Activated CD8-positive, alpha-beta memory T cell treated with anti-CD3 and anti-CD28 coated beads, Interleukin-2, amount 10 ng/mL, durations not matched to agents 7 days and 5 days (primary cell): ENCODE measurements at regions not wholly inside any gene's neighbourhood (a gene's known extent, or its start where the extent isn't known, plus 50 kb on each side); places are given as distances from the start of the nearest gene placed in this dataset.

Source experiments
- ATAC-seq: fragments of 150-1000 bp; cut with Tn5 transposase; one replicate; pipeline ENCODE4 v1.10.0; 2021; ENCODE audit warnings: moderate library complexity
- CTCF ChIA-PET: fragments of 350-600 bp; sonication (Branson Sonifier 250); formaldehyde crosslinking; loops from one replicate; lab custom pipeline; 2021; ENCODE audit warnings: antibody characterized with exemption; lab: Charles Lee
- DNase-seq: peaks from one replicate; pipeline ENCODE4 v3.0.0-alpha.2; 2020
- H3K27ac Mint-ChIP-seq: one replicate; pipeline ENCODE4 v1.8.0; 2021; ENCODE audit warnings: mild to moderate bottlenecking, mixed read lengths
- H3K27me3 Mint-ChIP-seq: one replicate; pipeline ENCODE4 v1.8.0; 2021; ENCODE audit warnings: mixed read lengths
- H3K36me3 Mint-ChIP-seq: one replicate; pipeline ENCODE4 v1.8.0; 2021; ENCODE audit warnings: mild to moderate bottlenecking, mixed read lengths
- H3K4me1 Mint-ChIP-seq: one replicate; pipeline ENCODE4 v1.8.0; 2021; ENCODE audit warnings: mixed read lengths
- H3K4me3 Mint-ChIP-seq: one replicate; pipeline ENCODE4 v1.8.0; 2021; ENCODE audit warnings: mild to moderate bottlenecking, moderate library complexity, mixed read lengths
- H3K9me3 Mint-ChIP-seq: one replicate; pipeline ENCODE4 v1.8.0; 2022; ENCODE audit warnings: low read depth, mixed read lengths

DNA sequence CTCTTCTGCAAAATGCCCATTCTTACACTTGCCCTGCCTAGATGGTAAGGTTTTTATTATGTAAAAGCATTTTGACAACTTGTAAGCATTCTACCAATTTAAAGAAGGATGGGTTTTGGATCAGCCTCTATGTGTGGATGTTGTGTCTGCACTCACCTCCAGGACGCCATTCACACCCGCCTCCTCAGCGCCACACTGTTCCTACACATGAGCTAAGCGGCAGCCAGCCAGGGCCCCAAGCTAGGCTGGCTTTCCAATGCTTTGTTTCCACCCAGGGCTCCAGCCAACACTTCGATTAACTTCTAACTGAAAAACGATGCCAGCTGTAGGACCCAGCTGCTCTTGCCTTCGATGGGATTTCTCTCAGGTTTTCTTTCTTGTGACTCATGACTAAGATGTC, 73.3 kb upstream of the FZD7 start:
- H3K27ac Mint-ChIP-seq: no peak overlapping the region
- H3K27me3 Mint-ChIP-seq: peaks cover 5% of the 10 kb centered on the region
- no peaks in the 10 kb centered on the region for H3K4me1 Mint-ChIP-seq
- no peaks in the 10 kb centered on the region for H3K9me3 Mint-ChIP-seq
- H3K36me3 Mint-ChIP-seq: no peaks in the 10 kb centered on the region
- ATAC-seq: no peak
- H3K4me3 Mint-ChIP-seq: no peak overlapping the region
- no peak for DNase-seq
- CTCF ChIA-PET: no interaction called here

DNA sequence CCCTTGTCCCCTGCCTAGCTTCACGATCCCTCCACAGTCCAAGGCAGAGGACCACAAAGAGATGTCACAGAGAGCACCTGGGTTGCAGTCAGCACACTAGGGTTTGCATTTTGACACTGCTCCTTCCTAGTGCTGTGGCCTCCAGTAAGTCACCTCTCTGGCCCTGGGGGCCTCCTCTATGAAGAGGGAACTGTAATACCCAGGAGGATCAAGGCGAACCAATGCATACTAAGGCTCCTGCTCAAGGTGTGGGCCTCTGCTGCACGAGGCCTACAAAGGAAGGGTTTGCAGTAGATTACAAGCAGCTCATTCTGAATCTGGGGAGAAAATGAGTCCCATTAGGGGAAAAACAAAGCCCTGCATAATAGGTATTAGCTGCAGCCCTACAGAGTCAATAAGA, 72.3 kb upstream of the FZD7 start:
- CTCF ChIA-PET: no interaction called here
- Mint-ChIP-seq H3K27ac (no peak overlapping the region), H3K4me1 (no peaks in the 10 kb centered on the region), H3K27me3 (peaks cover 5% of the 10 kb centered on the region), H3K36me3 (no peaks in the 10 kb centered on the region), H3K4me3 (no peak overlapping the region), H3K9me3 (no peaks in the 10 kb centered on the region)
- DNase-seq: no peak
- ATAC-seq: no peak

DNA sequence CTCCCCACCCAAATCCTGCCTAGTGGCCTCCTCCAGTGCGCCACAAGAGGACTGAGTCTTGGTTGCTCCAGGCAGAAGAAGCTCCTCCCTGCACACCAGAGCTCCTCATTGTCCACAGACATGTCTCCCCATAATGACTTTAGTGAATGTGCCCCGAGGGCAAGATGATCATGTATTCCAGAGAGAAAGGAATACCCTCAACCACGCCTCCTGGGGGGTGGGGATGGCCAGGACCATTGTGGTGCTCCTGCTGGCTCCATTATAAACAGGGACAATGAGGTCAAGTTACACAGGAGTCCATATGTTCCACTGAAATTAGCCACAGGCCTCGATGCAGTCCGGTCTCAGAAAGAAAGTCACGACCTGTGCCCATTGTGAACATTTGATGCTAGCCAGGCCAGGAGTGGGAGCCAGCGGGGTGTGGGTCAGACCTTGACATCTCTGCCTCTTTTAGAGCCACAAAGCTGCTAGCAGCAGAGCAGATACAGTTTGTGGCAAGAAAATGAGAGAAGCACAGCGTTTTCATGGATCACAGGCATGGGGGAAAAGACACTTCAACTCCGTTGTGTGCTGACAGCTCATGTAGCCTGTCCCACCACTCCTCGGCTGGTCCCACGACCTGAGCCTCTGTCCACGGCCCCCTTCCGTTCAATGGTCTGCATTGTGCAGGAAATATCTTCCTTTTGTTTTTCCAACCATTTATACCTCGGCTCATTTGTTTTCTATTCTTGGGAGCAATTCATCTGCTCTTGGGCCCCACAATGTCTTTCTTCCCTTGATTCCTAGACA, 70.7 kb upstream of the FZD7 start:
- no peak overlapping the region for H3K27ac Mint-ChIP-seq
- no peaks in the 10 kb centered on the region for H3K27me3 Mint-ChIP-seq
- ATAC-seq (no peak), DNase-seq (no peak)
- no peaks in the 10 kb centered on the region for H3K36me3 Mint-ChIP-seq
- no peaks in the 10 kb centered on the region for H3K9me3 Mint-ChIP-seq
- no peak overlapping the region for H3K4me3 Mint-ChIP-seq
- H3K4me1 Mint-ChIP-seq: no peaks in the 10 kb centered on the region
- CTCF ChIA-PET: no interaction called here

DNA sequence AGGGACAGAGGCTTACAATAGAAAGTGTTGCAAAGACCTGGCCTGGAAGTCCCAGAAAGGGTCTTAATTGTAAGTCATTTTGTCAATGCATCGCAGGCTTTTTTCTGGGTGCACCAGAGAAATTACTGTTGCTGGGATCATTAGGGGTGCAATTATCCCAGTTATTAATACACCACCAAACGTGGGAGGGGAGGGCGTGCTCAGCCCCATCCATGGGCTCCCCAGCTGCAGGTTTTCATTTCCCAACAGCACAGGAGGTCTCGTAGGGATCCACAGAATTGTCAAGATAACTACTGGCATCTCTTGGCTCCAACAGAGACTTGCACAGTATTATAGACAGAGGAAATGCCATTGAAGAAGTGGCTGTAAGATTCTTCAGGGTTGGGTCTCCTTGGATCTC, 69.6 kb upstream of the FZD7 start:
- Mint-ChIP-seq H3K27ac (no peak overlapping the region), H3K4me1 (no peaks in the 10 kb centered on the region), H3K9me3 (no peaks in the 10 kb centered on the region), H3K36me3 (no peaks in the 10 kb centered on the region), H3K4me3 (no peak overlapping the region), H3K27me3 (no peaks in the 10 kb centered on the region)
- CTCF ChIA-PET: no interaction called here
- no peak for ATAC-seq
- no peak for DNase-seq

DNA sequence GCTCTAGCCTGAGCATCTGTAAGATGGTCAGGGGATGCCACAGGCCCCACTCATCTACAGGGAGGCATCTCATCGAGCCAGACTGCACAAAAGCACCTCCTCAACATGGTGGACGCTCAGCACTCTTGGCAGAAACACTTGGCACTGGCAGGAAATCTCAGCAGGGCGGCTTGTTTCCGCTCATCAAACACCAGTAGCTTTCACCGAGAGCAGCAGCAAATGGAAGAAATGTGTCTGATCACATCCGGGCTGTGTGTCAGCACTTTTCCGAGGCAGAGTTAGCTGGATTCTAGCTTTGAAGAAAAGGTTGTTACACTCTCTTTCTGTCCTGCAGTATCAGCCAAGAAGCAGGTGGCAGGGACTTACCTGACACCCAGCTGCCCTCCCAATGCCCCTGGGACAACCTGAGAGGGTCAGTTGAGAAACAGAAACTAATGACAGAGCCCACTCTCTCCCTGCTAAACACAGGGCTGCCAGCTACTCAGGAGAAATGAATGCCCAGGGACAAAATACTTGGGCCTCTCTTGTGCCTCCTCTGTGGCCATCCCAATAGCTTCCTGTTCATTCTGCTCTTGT, 68.9 kb upstream of the FZD7 start:
- H3K36me3 Mint-ChIP-seq: no peaks in the 10 kb centered on the region
- DNase-seq (peak; percentile 46), ATAC-seq (peak; percentile 33)
- H3K9me3 Mint-ChIP-seq: no peaks in the 10 kb centered on the region
- no peaks in the 10 kb centered on the region for H3K27me3 Mint-ChIP-seq
- CTCF ChIA-PET: interaction anchor here (1.5 kb wide), 1 partner anchor 214 kb away, joined by 5 read pairs; no protein-coding TSS in a partner anchor
- no peak overlapping the region for H3K27ac Mint-ChIP-seq
- H3K4me3 Mint-ChIP-seq: no peak overlapping the region
- H3K4me1 Mint-ChIP-seq: no peaks in the 10 kb centered on the region

DNA sequence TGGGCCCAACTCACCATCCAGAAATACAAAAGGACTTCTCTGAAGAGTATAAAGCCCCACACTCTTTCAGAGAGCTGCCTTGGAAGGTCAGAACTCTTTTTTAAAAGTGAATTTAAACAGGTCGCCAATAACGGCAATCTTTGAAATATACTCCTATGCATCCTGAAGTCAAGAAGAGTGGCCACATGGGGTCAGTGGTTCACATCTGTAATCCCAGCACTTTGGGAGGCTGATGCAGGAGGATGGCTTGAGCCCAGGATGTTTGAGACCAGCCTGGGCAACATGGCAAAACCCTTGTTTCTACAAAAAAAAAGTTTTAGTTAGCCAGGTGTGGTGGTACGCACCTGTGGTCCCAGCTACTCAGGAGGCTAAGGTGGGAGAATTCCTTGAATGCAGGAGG, 68.1 kb upstream of the FZD7 start:
- CTCF ChIA-PET: interaction anchor here (1.5 kb wide), 1 partner anchor 213 kb away, joined by 5 read pairs; no protein-coding TSS in a partner anchor
- Mint-ChIP-seq H3K36me3 (no peaks in the 10 kb centered on the region), H3K4me1 (no peaks in the 10 kb centered on the region), H3K9me3 (no peaks in the 10 kb centered on the region), H3K27ac (no peak overlapping the region), H3K4me3 (no peak overlapping the region), H3K27me3 (no peaks in the 10 kb centered on the region)
- no peak for ATAC-seq
- DNase-seq: no peak

DNA sequence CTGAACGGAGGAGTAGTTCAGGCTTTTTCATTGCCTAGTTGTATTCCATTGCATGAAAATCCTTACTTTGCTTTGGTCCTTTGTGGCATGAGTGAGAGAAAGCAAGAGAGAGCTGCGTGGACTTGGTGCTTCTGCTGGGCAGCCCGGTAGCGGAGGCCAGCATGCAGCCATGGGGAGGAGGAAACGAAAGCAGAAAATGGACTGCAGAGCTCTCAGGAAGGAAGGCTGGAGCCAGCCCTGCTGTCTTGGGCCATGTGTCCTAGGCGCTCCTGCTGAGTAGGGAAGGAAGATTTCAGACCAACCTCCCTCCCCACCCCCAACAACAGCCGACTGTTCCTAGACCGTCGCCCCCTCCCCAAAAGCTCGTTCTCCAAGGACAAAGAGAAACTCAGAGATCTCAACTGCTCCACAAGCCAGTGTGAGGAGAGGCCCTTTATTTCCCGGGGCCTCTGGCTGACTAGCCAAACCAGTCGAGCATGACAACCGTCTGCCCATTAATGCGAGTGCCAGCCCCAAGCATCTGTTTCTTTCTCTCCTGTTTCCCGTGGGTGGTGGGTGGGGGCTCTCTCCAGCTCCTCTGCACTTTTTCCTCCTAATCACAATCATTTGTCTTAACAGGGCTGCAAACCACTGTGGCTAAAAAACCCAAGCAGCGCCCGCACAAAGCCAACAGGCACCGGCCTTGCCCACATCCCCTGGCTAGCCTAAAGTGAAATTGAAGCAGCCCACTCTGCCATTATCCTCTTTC, 66.8 kb upstream of the FZD7 start:
- Mint-ChIP-seq H3K9me3 (no peaks in the 10 kb centered on the region), H3K27ac (no peak overlapping the region), H3K4me1 (no peaks in the 10 kb centered on the region), H3K4me3 (no peak overlapping the region), H3K27me3 (peaks cover 4% of the 10 kb centered on the region), H3K36me3 (no peaks in the 10 kb centered on the region)
- CTCF ChIA-PET: no interaction called here
- DNase-seq (no peak), ATAC-seq (no peak)

DNA sequence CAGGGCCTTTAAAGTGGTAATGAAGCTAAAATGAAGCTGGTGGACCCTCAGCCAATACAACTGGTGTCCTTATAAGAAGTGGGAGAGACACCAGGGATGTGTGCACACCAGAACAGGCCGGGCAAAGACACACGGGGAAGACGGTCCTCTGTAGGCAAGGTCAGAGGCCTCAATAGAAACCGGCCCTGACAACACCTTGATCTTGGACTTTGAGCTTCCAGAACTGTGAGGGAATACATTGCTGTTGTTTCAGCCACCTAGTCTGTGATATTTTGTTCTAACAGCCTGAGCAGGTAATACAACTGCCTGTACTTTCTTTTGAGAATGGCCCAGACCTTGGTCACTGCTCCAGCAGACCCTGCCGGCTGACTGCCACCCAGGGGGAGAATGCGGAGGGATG, 65.6 kb upstream of the FZD7 start:
- Mint-ChIP-seq H3K4me3 (no peak overlapping the region), H3K36me3 (no peaks in the 10 kb centered on the region), H3K4me1 (no peaks in the 10 kb centered on the region), H3K9me3 (no peaks in the 10 kb centered on the region), H3K27ac (no peak overlapping the region), H3K27me3 (peaks cover 4% of the 10 kb centered on the region)
- no peak for DNase-seq
- CTCF ChIA-PET: interaction anchor here (0.6 kb wide), 1 partner anchor 17 kb away, joined by 4 read pairs; no protein-coding TSS in a partner anchor
- no peak for ATAC-seq

DNA sequence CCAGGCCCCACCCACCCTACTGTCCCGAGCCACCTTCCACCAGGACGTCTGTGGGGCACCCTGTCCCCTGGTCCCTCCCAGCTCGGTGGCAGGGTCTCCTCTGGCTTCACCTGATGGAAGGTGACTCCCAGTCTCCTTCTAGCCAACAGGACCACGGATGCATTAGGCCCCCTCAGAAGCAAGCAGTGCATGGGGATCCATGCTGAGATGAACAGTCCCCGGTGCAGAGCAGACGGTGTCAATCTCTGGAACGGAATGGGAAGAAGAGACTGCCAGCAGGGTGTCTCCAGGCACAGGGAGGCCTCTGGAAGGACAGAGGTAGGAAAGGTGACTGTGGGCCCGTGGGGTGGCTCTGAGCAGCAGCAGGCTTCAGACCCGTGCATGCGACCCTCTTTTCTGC, 65.2 kb upstream of the FZD7 start:
- Mint-ChIP-seq H3K4me1 (no peaks in the 10 kb centered on the region), H3K36me3 (no peaks in the 10 kb centered on the region), H3K27me3 (peaks cover 4% of the 10 kb centered on the region), H3K4me3 (no peak overlapping the region), H3K9me3 (no peaks in the 10 kb centered on the region), H3K27ac (no peak overlapping the region)
- ATAC-seq (no peak), DNase-seq (no peak)
- CTCF ChIA-PET: no interaction called here

DNA sequence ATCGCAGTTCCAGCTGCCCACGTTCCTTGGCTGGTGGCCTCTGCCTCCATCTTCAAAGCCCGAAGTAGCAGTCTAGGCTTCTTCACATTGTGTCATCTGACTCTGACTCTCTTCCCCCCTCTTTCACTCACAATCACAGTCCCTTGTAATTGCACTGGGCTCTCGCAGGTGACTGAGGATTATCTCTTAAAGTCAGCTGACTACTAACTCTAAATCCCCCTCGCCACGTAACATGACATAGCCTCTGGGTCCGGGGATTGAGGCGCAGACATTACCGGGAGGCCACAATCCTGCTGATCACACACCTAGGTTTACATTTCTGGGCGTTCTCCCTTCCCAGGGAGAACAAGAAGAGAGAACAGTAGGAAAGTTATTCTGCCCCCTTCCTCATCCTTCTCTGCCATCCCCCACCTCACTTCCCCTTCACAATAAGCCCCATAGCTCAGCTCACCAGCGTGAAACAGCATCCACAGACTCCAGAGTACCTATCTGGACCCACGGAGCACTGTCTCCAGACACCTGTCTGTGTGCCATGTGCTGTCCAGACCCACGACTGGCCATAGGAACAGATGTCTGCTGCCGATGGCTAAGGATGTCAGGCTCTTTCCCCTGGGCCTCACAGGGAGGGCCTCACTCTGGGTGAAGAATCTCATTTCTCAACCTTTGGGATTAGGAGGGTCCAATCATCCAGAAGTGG, 64.3 kb upstream of the FZD7 start:
- H3K36me3 Mint-ChIP-seq: no peaks in the 10 kb centered on the region
- H3K4me1 Mint-ChIP-seq: no peaks in the 10 kb centered on the region
- no peak overlapping the region for H3K4me3 Mint-ChIP-seq
- no peaks in the 10 kb centered on the region for H3K9me3 Mint-ChIP-seq
- H3K27me3 Mint-ChIP-seq: peaks cover 4% of the 10 kb centered on the region
- H3K27ac Mint-ChIP-seq: no peak overlapping the region
- DNase-seq (no peak), ATAC-seq (no peak)
- CTCF ChIA-PET: no interaction called here

DNA sequence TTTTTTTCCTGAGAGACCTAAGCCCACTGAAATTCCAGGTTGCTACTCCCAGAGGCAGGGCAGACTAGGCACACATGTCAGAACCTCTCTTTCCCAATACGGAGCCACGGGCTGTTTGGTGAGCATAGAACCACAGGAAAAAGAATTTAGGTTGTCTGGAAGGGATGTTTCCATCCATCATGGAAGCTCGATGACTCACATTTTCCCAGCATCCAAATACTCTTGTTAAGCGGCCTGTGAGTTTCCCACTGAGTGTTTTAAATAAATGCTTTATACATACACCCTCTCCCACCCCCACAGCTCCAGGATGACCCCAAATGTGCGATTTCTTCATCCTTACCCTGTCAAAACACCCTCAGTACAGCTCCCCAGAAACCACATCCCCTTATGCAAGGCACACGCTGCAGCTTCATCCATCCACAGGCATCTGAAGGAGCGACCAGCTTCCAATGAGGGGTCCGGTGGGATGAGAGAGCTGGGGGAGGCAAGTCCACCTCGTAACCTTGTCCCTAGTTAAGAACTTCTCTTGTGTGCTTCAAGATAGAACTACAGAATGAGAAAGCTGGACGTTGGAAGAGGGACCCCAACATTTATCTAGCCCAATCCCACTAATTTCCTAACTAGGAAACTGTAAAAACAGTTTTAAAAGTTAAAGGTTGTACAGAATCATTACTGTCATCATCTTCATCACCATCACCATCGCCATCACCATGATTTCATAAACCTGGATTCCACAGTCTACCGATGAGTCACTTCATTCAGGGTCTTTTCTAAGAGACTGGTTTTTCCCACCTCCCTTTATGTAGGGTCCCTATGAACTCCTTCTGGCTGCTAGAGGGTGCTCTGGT, 63.5 kb upstream of the FZD7 start:
- Mint-ChIP-seq H3K4me1 (no peaks in the 10 kb centered on the region), H3K4me3 (no peak overlapping the region), H3K9me3 (no peaks in the 10 kb centered on the region), H3K36me3 (no peaks in the 10 kb centered on the region), H3K27me3 (peaks cover 4% of the 10 kb centered on the region), H3K27ac (no peak overlapping the region)
- ATAC-seq (no peak), DNase-seq (no peak)
- CTCF ChIA-PET: no interaction called here

DNA sequence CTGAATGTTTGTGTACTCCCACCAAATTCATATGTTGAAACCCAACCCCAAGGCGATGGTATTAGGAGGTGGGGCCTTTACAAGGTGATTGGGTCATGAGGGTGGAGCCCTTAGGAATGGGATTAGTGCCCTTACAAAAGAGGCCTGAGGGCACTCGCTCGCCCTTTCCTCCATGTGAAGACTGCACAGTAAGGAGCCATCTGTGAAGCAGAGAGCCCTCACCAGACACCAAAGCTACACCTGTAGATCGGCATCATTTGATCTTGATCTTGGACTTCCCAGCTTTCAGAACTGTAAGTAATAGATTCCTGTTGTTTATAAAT, 62.9 kb upstream of the FZD7 start:
- CTCF ChIA-PET: no interaction called here
- no peak for ATAC-seq
- H3K27ac Mint-ChIP-seq: no peak overlapping the region
- no peaks in the 10 kb centered on the region for H3K4me1 Mint-ChIP-seq
- H3K36me3 Mint-ChIP-seq: no peaks in the 10 kb centered on the region
- H3K27me3 Mint-ChIP-seq: peaks cover 4% of the 10 kb centered on the region
- no peaks in the 10 kb centered on the region for H3K9me3 Mint-ChIP-seq
- no peak for DNase-seq
- no peak overlapping the region for H3K4me3 Mint-ChIP-seq
